ENCODE measurements at regions not wholly inside any gene's neighbourhood (a gene's known extent, or its start where the extent isn't known, plus 50 kb on each side); places are given as distances from the start of the nearest gene placed in this dataset.

DNA sequence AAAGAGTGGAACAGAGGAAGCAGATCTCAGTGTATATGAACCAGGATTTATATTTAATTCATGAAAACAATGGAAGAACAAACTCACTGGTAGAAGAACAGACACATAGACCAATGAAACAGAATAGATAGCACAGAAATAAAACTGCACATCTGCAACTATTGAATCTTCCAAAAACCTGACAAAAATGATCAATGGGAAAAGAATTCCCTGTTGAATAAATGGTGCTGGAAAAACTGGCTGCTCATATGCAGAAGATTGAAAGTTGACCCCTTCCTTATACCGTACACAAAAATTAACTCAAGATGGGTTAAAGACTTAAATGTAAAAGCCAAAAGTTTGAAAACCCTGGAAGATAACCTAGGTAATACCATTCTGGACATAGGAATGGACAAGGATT, 391.0 kb downstream of the MAGEB5 start:
- TF ChIP-seq, protein P1, sequence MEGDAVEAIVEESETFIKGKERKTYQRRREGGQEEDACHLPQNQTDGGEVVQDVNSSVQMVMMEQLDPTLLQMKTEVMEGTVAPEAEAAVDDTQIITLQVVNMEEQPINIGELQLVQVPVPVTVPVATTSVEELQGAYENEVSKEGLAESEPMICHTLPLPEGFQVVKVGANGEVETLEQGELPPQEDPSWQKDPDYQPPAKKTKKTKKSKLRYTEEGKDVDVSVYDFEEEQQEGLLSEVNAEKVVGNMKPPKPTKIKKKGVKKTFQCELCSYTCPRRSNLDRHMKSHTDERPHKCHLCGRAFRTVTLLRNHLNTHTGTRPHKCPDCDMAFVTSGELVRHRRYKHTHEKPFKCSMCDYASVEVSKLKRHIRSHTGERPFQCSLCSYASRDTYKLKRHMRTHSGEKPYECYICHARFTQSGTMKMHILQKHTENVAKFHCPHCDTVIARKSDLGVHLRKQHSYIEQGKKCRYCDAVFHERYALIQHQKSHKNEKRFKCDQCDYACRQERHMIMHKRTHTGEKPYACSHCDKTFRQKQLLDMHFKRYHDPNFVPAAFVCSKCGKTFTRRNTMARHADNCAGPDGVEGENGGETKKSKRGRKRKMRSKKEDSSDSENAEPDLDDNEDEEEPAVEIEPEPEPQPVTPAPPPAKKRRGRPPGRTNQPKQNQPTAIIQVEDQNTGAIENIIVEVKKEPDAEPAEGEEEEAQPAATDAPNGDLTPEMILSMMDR (IDR thresholded peaks at IDR 0.05; ENCODE audit: insufficient read depth, low read length): no peak
- DNase-seq (ENCODE audit: low read depth): no peak
- H3K4me3 ChIP-seq (ENCODE audit: low read depth, low read length): no peak overlapping the region

DNA sequence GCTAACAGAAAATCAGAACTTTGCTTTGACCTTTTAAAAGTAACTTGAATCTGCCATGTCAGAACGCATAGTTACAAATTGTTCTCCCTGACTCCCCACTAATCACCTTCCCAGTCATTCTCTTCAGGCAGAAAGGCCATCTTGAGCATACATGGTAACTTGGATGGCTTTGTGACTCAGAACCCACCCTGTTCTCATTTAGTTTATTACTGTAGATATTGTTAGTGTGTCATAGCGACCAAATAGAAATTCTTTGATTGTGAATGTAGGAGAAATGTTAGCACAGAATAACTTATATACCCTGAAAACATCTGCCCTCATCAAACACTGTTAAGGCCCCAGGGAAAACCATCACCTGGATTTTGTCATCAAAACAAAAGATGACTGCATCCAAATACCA, 382.0 kb downstream of the MAGEB5 start:
- TF ChIP-seq, protein P1 (IDR thresholded peaks at IDR 0.05; ENCODE audit: insufficient read depth, low read length): no peak
- DNase-seq (ENCODE audit: low read depth): no peak
- H3K4me3 ChIP-seq (ENCODE audit: low read depth, low read length): no peak overlapping the region

GRCh38 chrX:26590849-26591248, 374.9 kb downstream of the MAGEB5 start:
- TF ChIP-seq, protein P1 (IDR thresholded peaks at IDR 0.05; ENCODE audit: insufficient read depth, low read length): no peak
- DNase-seq (ENCODE audit: low read depth): no peak
- H3K4me3 ChIP-seq (ENCODE audit: low read depth, low read length): no peak overlapping the region

DNA sequence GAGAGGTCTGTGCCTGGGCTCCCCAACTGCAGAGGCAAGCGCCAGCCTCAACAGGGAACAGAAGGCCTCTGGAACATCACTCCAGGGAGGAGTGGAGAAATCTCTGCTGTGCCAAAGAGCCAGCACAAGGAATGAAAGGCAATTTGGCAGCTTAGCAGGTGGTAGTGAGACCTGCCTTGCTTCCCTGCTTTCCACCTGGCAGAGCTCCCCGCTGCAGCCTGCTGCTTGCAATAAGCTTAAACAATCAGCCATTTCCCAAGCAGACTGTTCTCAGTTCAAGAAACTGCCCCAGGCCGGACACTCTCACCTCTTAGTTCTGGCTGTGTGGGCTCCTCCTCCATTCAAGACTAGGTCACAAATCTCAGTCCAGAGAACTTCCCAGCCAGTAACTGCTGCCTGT, 370.6 kb downstream of the MAGEB5 start:
- no peak for DNase-seq (ENCODE audit: low read depth)
- H3K4me3 ChIP-seq (ENCODE audit: low read depth, low read length): no peak overlapping the region
- TF ChIP-seq, protein P1 (IDR thresholded peaks at IDR 0.05; ENCODE audit: insufficient read depth, low read length): no peak

GRCh38 chrX:26581091-26581490, 365.1 kb downstream of the MAGEB5 start:
- TF ChIP-seq, protein P1 (IDR thresholded peaks at IDR 0.05; ENCODE audit: insufficient read depth, low read length): no peak
- H3K4me3 ChIP-seq (ENCODE audit: low read depth, low read length): no peak overlapping the region
- no peak for DNase-seq (ENCODE audit: low read depth)

DNA sequence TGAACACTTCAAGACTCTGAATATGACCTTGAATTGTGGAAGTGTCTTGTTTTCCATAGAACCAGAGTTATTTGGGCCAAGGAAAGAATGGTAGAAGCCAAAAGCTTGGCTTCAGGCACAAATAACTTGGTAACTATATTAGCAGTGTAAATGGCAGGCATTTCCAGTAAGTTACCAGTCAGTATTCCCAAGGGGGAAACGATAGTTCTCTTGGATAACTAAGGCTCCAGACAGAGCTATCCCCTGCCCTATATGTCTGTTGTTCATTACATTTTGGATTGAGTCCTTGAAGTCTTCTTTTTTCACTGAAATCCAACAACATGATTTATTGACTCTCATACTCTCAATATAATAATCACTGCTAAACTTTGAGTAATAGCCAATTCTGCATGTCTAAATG, 364.1 kb downstream of the MAGEB5 start:
- DNase-seq (ENCODE audit: low read depth): no peak
- TF ChIP-seq, protein P1 (IDR thresholded peaks at IDR 0.05; ENCODE audit: insufficient read depth, low read length): no peak
- no peak overlapping the region for H3K4me3 ChIP-seq (ENCODE audit: low read depth, low read length)

DNA sequence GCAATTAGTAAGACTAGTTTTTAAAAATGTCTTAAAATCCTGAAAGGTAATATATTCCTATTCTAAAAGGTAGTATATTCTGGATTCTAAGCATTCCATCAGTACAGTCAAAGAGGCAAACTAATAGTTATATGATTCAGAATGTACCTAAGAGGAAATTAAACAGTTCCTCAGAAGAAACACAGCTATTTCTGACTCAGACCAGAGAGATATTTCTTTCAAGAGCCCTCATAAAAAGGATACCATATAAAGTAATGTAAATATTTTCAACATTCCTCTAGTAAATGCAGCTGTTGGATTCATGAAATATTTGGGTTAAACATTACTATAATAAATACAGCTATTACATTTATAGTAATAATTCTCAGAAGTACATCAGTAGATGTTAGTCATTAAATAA, 358.3 kb downstream of the MAGEB5 start:
- DNase-seq (ENCODE audit: low read depth): no peak
- TF ChIP-seq, protein P1 (IDR thresholded peaks at IDR 0.05; ENCODE audit: insufficient read depth, low read length): no peak
- H3K4me3 ChIP-seq (ENCODE audit: low read depth, low read length): no peak overlapping the region
